ENCODE measurements at regions not wholly inside any gene's neighbourhood (a gene's known extent, or its start where the extent isn't known, plus 50 kb on each side); places are given as distances from the start of the nearest gene placed in this dataset.

DNA sequence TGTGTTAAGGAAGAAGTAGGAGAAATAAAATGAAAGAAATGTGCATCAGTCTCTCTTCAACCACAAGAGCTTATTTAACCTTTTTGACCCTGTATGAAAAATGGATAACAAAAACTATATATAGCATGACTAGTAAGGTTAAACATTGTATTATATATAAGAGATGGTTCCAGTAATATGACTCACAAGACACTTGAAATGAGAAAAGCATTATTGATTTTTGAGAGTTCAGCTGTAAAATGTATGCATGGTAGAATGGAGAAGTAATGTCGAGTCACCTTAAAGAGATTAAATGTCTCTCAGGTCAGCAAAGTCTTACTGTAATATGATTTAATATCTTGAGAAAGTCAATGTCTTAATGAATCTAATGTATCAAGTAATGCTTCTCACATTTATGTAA, 860.9 kb downstream of the TAF11L14 start:
- TF ChIP-seq, protein P1, sequence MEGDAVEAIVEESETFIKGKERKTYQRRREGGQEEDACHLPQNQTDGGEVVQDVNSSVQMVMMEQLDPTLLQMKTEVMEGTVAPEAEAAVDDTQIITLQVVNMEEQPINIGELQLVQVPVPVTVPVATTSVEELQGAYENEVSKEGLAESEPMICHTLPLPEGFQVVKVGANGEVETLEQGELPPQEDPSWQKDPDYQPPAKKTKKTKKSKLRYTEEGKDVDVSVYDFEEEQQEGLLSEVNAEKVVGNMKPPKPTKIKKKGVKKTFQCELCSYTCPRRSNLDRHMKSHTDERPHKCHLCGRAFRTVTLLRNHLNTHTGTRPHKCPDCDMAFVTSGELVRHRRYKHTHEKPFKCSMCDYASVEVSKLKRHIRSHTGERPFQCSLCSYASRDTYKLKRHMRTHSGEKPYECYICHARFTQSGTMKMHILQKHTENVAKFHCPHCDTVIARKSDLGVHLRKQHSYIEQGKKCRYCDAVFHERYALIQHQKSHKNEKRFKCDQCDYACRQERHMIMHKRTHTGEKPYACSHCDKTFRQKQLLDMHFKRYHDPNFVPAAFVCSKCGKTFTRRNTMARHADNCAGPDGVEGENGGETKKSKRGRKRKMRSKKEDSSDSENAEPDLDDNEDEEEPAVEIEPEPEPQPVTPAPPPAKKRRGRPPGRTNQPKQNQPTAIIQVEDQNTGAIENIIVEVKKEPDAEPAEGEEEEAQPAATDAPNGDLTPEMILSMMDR (IDR thresholded peaks at IDR 0.05; ENCODE audit: insufficient read depth, low read length) = no peak
- no peak for TF ChIP-seq GABPA (IDR thresholded peaks at IDR 0.05; ENCODE audit: low read depth)

All from HL-60 (cell line).